B cell (primary cell): ENCODE measurements at regions not wholly inside any gene's neighbourhood (a gene's known extent, or its start where the extent isn't known, plus 50 kb on each side); places are given as distances from the start of the nearest gene placed in this dataset.

Experiments
- ATAC-seq: fragments of 200-7000 bp; cut with Tn5 transposase; one replicate; pipeline ENCODE4 v1.10.0; 2021; ENCODE audit warnings: low read depth, mild to moderate bottlenecking, moderate number of reproducible peaks, moderate library complexity
- CTCF ChIA-PET: fragments of 350-600 bp; sonication (Branson Sonifier 250); formaldehyde crosslinking; loops from one replicate; lab custom pipeline; 2021; ENCODE audit warnings: antibody characterized with exemption, inconsistent platforms; lab: Charles Lee
- POLR2A ChIA-PET: fragments of 350-600 bp; sonication (Branson Sonifier 250); formaldehyde crosslinking; loops from one replicate; lab custom pipeline; 2021; ENCODE audit warnings: antibody characterized with exemption; lab: Charles Lee
- DNase-seq: peaks from one replicate; pipeline ENCODE4 v3.0.0; 2013
- H2AFZ ChIP-seq: 2 replicates; pipeline ENCODE4 v1.6.1; 2012; ENCODE audit warnings: mild to moderate bottlenecking, low read depth, low read length; ENCODE audit not compliant: insufficient read depth, poor library complexity, severe bottlenecking
- H3K27ac ChIP-seq, 2 donors: 1 replicate in 1 of 2; 2 replicates in 1 of 2; pipeline ENCODE4 v1.5.1; 2012 to 2013; ENCODE audit warnings: low read length in 2 of 2, mild to moderate bottlenecking in 2 of 2, moderate library complexity in 1 of 2
- H3K27me3 ChIP-seq, 4 experiments: fragments of 200-600 bp in 1 of 4; sonication (generic) in 1 of 4; replicated peaks in 1 of 4; 1 replicate in 2 of 4; 2 replicates in 2 of 4; pipeline versions ENCODE4 v1.6.1 to v1.7.0; 2013 to 2016; ENCODE audit warnings: low read length in 3 of 4, mild to moderate bottlenecking in 2 of 4, mixed read lengths in 1 of 4, moderate library complexity in 1 of 4; ENCODE audit not compliant: insufficient read depth in 4 of 4, control insufficient read depth in 3 of 4; ENCODE audit errors: control extremely low read depth in 1 of 4
- H3K36me3 ChIP-seq, 2 experiments: replicated peaks in 1 of 2; 1 replicate in 1 of 2; 2 replicates in 1 of 2; pipeline versions ENCODE4 v1.6.1 to v1.7.1; 2013; ENCODE audit warnings: low read length in 1 of 2; ENCODE audit not compliant: insufficient read depth in 2 of 2, control insufficient read depth in 1 of 2; ENCODE audit errors: control extremely low read depth in 1 of 2, extremely low read depth in 1 of 2
- H3K4me1 ChIP-seq, 2 donors: fragments of 200-600 bp in 1 of 2; sonication (generic) in 1 of 2; 1 replicate in 1 of 2; 2 replicates in 1 of 2; pipeline versions ENCODE4 v1.5.1 to v1.6.1; 2013 to 2017; ENCODE audit warnings: low read length in 2 of 2; ENCODE audit not compliant: control insufficient read depth in 2 of 2, insufficient read depth in 2 of 2
- H3K4me2 ChIP-seq: replicated peaks from 2 replicates; pipeline ENCODE3; 2012; ENCODE audit warnings: mild to moderate bottlenecking, low read depth, low read length; ENCODE audit not compliant: poor library complexity, severe bottlenecking
- H3K4me3 ChIP-seq, 5 experiments: fragments of 200-600 bp in 1 of 5; sonication (generic) in 1 of 5; 1 replicate in 3 of 5; 2 replicates in 2 of 5; pipeline versions ENCODE4 v1.5.1 to v1.7.0; 2011 to 2016; ENCODE audit warnings: low read length in 4 of 5, mild to moderate bottlenecking in 4 of 5, low read depth in 2 of 5, control low read depth in 1 of 5, moderate library complexity in 1 of 5; ENCODE audit not compliant: insufficient read depth in 1 of 5; ENCODE audit errors: control extremely low read depth in 1 of 5, extremely low read depth in 1 of 5
- H3K79me2 ChIP-seq: fragments of 200-600 bp; sonication (generic); one replicate; pipeline ENCODE4 v1.6.0; 2016; ENCODE audit warnings: low read length; ENCODE audit not compliant: control insufficient read depth, insufficient read depth
- H3K9ac ChIP-seq: fragments of 200-600 bp; sonication (generic); 2 replicates; pipeline ENCODE4 v1.6.1; 2017; ENCODE audit warnings: mild to moderate bottlenecking, low read length, moderate library complexity
- H3K9me3 ChIP-seq, 3 donors: one replicate each; pipeline versions ENCODE4 v1.6.1 to v1.7.1; 2013; ENCODE audit warnings: low read length in 2 of 3; ENCODE audit not compliant: control insufficient read depth in 2 of 3, insufficient read depth in 1 of 3; ENCODE audit errors: control extremely low read depth in 1 of 3
- H4K20me1 ChIP-seq: 2 replicates; pipeline ENCODE4 v1.6.0; 2012; ENCODE audit warnings: mild to moderate bottlenecking, low read length; ENCODE audit not compliant: insufficient read depth, control insufficient read depth, poor library complexity, severe bottlenecking
- H3K27ac Mint-ChIP-seq: one replicate; pipeline ENCODE4 v1.8.0; 2021; ENCODE audit warnings: mixed read lengths
- H3K27me3 Mint-ChIP-seq: one replicate; pipeline ENCODE4 v1.8.0; 2021; ENCODE audit warnings: mixed read lengths
- H3K4me1 Mint-ChIP-seq: one replicate; pipeline ENCODE4 v1.8.0; 2021; ENCODE audit warnings: mixed read lengths
- H3K4me3 Mint-ChIP-seq: one replicate; pipeline ENCODE4 v1.8.0; 2021; ENCODE audit warnings: mixed read lengths
- H3K9me3 Mint-ChIP-seq: one replicate; pipeline ENCODE4 v1.8.0; 2022; ENCODE audit warnings: mixed read lengths; ENCODE audit not compliant: insufficient read depth
- EZH2 ChIP-seq: IDR thresholded peaks from 2 replicates; pipeline ENCODE4 v1.6.1; 2012; ENCODE audit warnings: borderline replicate concordance, low read depth, mild to moderate bottlenecking, moderate library complexity, low read length; ENCODE audit not compliant: insufficient read depth, poor library complexity, severe bottlenecking
- WGBS: methylation state at CpG from one replicate; pipeline ENCODE4 v1.1.5; 2013; ENCODE audit warnings: missing lambda C conversion rate; ENCODE audit not compliant: insufficient coverage; 5-methylcytosine and 5-hydroxymethylcytosine counted together
- intact Hi-C: fragments of 100-400 bp; cut with micrococcal nuclease; formaldehyde crosslinking; loops from one replicate; pipeline ENCODE4 v1.10.0; 2022
- TF ChIP-seq, protein P1 (sequence below): fragments of 200-600 bp; IDR thresholded peaks from one replicate; pipeline ENCODE4 v1.8.0; 2022; ENCODE audit warnings: antibody characterized with exemption, mild to moderate bottlenecking

DNA sequence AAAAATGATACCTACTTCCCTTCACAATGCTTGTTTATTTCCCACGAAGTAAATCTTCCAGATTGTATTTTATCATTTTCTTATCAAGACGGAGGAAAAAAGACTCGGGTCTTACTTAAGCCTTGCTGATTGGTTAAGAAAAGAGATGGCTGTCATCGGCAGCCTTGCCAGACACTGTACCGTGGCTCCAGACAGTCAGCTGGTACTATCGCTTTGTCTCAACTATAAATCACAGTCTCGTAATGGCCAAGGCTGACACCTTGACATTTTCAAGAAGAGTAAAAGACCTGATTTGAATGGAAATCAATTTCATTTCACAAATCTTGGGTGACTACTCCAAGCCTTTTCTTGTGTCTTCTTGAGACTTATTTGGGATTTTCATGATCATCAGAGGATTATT lies 868.0 kb downstream of the USP25 start:
- intact Hi-C loops: no loop called here
- WGBS: 96% methylated on average over 5 of the region's 7 CpGs
- no peak overlapping the region for H3K4me3 Mint-ChIP-seq
- Histone ChIP-seq H2AFZ (no peak overlapping the region), H3K4me1 (no peaks in the 10 kb centered on the region), H3K9me3 (no peaks in the 10 kb centered on the region), H3K4me3 (no peak overlapping the region), H4K20me1 (no peaks in the 10 kb centered on the region), H3K4me2 (no peak overlapping the region), H3K79me2 (no peaks in the 10 kb centered on the region), H3K27ac (no peak overlapping the region), H3K27me3 (no peaks in the 10 kb centered on the region), H3K36me3 (no peaks in the 10 kb centered on the region), H3K9ac (no peak overlapping the region)
- ATAC-seq (no peak), DNase-seq (no peak)
- CTCF ChIA-PET: no interaction called here
- POLR2A ChIA-PET: no interaction called here
- H3K27me3 Mint-ChIP-seq: no peaks in the 10 kb centered on the region
- no peak overlapping the region for H3K27ac Mint-ChIP-seq
- H3K9me3 Mint-ChIP-seq: no peaks in the 10 kb centered on the region
- TF ChIP-seq EZH2: no peak
- TF ChIP-seq, protein P1, sequence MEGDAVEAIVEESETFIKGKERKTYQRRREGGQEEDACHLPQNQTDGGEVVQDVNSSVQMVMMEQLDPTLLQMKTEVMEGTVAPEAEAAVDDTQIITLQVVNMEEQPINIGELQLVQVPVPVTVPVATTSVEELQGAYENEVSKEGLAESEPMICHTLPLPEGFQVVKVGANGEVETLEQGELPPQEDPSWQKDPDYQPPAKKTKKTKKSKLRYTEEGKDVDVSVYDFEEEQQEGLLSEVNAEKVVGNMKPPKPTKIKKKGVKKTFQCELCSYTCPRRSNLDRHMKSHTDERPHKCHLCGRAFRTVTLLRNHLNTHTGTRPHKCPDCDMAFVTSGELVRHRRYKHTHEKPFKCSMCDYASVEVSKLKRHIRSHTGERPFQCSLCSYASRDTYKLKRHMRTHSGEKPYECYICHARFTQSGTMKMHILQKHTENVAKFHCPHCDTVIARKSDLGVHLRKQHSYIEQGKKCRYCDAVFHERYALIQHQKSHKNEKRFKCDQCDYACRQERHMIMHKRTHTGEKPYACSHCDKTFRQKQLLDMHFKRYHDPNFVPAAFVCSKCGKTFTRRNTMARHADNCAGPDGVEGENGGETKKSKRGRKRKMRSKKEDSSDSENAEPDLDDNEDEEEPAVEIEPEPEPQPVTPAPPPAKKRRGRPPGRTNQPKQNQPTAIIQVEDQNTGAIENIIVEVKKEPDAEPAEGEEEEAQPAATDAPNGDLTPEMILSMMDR: no peak
- H3K4me1 Mint-ChIP-seq: no peaks in the 10 kb centered on the region

DNA sequence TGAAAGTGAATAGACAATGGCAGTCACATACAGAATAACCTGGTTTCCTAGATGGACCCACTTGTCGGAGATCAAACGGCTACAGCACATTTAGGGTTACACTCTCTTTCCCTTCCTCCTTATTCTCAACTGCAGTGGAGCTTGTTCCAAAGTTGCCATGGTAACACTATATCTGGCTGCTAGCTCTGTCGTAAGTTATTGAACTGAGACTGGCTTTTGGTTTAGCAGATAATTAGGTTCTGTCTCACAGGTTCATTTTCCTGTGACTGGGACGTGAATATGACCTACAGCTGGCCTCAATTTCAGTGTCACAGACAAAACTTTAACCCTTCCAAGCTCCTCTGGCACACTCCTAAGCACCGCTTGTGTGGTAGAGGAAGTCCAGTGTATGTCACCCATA lies 875.8 kb downstream of the USP25 start:
- DNase-seq (no peak), ATAC-seq (no peak)
- H3K27me3 ChIP-seq: no peaks in the 10 kb centered on the region
- H3K79me2 ChIP-seq: no peaks in the 10 kb centered on the region
- no peaks in the 10 kb centered on the region for H4K20me1 ChIP-seq
- H3K4me1 ChIP-seq: no peaks in the 10 kb centered on the region
- 100% methylated on average over 1 of the region's 5 CpGs for WGBS
- H3K4me2 ChIP-seq: no peak overlapping the region
- intact Hi-C loops: no loop called here
- ChIA-PET POLR2A (no interaction called here), CTCF (no interaction called here)
- no peak overlapping the region for H3K9ac ChIP-seq
- no peak overlapping the region for H3K4me3 ChIP-seq
- H3K27ac ChIP-seq: no peak overlapping the region
- no peaks in the 10 kb centered on the region for H3K9me3 ChIP-seq
- Mint-ChIP-seq H3K4me1 (no peaks in the 10 kb centered on the region), H3K27me3 (no peaks in the 10 kb centered on the region), H3K9me3 (peaks cover 3% of the 10 kb centered on the region), H3K27ac (no peak overlapping the region), H3K4me3 (no peak overlapping the region)
- TF ChIP-seq EZH2: no peak
- TF ChIP-seq, protein P1: no peak
- no peak overlapping the region for H2AFZ ChIP-seq
- no peaks in the 10 kb centered on the region for H3K36me3 ChIP-seq
